ENCODE measurements at regions not wholly inside any gene's neighbourhood (a gene's known extent, or its start where the extent isn't known, plus 50 kb on each side); places are given as distances from the start of the nearest gene placed in this dataset.
"Not testable (repeated sequence)": the region's sequence is repeated elsewhere in the genome, so short reads cannot be mapped to it uniquely, and the experiment has no call there.

GRCh38 chr2:72001937-72002690 lies 145.5 kb downstream of the CYP26B1 start:
- DNase-seq = no peak

DNA sequence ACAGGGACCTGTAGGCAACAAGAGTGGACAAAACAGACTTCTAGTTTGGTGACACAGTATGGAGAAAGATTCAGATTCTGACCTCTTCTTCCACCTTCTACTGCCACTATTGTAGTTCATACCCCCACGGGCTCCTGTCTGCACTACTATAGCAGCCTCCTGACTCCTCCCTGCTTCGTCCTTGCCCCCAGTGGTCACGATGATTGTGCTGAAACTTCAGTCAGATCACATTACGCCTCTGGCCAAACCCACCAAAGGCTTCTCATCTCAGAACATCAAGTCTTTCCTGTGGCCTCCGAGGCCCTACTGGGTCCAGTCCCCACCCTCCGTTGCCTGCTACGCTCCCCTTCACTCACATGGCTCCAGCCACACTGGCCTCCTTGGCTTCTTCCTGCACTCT lies 147.6 kb downstream of the CYP26B1 start:
- DNase-seq = no peak

DNA sequence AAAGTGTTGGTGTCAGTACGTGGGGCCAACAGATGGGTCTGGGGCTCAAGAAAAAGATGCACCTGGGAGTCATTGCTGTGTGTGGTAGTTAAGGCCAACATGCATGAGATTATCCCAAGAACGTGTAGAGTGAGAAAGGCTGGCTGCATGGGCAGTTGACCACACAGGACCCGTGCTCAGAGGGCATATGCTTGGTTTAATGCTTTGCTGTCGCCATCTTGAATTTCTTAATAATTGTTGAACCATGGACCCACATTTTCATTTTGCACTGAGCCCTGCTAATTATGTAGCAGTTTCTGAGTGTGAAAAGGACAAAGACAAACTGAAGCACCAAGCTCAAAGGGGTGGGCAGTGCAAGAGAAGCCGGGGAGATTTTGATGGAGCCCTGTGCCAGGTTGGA lies 148.1 kb downstream of the CYP26B1 start:
- DNase-seq = no peak

DNA sequence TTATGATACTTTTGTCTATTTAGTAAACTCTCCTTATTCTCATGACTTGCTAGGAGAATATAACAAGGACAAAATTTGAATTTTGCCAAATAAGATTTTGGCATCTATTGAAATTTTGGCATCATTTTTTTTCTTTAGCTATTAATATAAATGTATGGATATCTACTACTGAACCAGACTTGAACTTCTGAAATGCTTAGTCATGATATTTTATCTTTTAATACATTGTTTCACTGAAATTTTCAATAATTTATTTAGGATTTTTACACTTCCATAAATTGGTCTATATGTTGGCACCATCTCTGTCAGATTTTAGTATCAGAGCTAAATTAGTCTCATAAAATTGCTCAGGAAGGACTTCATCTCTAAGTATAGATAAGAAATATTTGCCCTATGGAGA lies 149.8 kb downstream of the CYP26B1 start:
- no peak for DNase-seq

GRCh38 chr2:71995067-71995665 lies 152.5 kb downstream of the CYP26B1 start:
- no peak for DNase-seq

- no peak for DNase-seq
These were observed 155.6 kb downstream of the CYP26B1 start for GRCh38 chr2:71992036-71992435.

GRCh38 chr2:71991397-71991796 lies 156.3 kb downstream of the CYP26B1 start:
- DNase-seq = no peak

DNA sequence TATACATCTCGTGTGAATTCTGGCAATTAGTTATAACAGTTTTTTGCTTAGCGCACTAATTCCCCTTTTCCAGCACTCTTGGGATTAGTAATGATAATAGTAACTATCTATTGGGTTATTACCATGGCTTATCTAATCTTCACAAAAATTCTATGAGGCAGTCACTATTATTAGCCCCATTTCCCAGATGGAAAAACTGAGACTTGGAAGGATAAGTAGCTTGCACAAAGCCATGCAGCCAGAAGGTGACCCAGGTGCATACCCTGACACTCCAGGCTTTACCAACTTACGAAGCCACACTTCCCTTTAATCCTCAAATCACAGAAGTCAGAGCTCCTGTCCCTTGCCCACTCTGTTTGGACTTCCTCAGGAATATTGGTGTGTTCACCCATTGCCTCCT lies 156.8 kb downstream of the CYP26B1 start:
- DNase-seq = no peak

GRCh38 chr2:71990122-71990521 lies 157.5 kb downstream of the CYP26B1 start:
- DNase-seq = no peak

DNA sequence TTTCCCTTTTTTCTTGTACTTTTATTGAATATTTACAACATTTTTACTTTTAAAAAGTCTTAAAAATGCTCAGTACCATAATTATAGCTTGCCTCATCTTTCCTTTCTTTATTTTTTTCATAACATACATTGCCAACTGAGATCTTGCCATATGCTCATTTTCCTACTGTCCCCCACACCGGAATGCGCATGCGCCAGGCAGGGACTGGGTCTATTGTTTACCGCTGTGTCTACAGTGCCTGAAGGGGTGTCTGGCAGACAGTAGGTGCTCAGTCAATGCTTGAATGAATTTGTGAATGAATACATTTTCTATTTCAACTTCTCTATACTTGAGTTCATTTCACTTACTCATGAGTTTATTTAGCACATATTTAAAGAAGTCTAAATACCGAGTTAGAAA lies 158.0 kb downstream of the CYP26B1 start:
- DNase-seq = no peak

- no peak for DNase-seq
These were observed 159.5 kb downstream of the CYP26B1 start for GRCh38 chr2:71988170-71988569.

GRCh38 chr2:71976685-71977084 lies 171.0 kb downstream of the CYP26B1 start:
- DNase-seq = no peak

DNA sequence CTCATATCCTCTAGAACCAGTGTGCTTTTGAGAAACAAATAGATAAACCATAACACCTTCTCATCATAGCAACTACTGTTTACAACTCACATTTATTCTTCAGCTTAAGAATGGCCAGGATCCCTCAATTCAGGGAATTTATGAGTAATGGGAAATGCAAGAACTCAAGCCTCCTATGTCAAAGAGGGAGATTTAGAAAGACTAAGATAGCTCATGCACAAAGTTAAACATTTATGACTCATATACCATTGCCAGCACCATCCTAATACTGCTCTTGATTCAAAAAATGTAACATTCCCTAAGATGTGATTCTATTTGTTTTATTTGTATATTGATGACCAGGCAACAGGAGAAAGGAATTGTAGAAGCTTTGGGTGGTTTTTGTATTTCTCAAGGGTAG lies 172.8 kb downstream of the CYP26B1 start:
- no peak for DNase-seq

DNA sequence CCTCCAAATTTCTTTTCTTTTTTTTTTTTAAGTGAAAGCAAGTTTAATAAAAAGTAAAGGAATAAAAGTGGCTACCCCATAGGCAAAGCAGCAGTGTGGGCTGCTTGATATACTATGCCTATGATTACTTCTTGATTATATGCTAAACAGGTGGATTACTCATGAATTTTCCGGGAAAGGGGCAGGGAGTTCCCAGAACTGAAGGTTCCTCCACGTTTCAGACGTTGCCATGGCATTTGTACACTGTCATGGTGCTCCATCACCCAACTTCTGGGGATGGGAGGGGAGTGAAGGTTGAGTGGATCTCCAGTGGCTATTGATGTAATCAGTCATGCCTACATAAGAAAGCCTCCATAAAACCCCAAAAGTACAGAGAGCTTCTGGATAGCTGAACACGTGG lies 176.2 kb downstream of the CYP26B1 start:
- DNase-seq = no peak

DNA sequence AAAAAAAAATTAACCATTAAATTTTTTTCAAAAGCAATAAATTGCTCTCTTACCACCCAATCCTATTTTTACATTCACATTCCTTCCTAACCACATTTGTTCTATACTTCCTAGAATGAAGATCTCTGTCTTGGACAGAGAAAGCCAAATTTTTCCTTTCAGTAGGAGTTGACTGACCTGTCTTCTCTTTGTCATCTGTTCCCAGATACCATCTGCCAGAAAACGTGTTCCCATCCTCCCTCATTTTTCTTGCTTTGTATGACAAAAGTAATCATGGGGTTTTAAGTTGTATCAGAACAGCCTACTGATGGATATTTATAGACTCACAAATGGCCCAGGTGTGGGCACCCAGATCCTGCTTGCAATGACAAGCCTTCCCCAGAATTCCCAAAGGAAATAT lies 182.1 kb downstream of the CYP26B1 start:
- DNase-seq = no peak

- DNase-seq = no peak
These were observed 184.6 kb downstream of the CYP26B1 start for GRCh38 chr2:71962911-71963694.

GRCh38 chr2:71962350-71962749 lies 185.3 kb downstream of the CYP26B1 start:
- no peak for DNase-seq

- DNase-seq = no peak
These were observed 186.2 kb downstream of the CYP26B1 start for GRCh38 chr2:71961289-71962027.

GRCh38 chr2:71959494-71959893 lies 188.2 kb downstream of the CYP26B1 start:
- no peak for DNase-seq

DNA sequence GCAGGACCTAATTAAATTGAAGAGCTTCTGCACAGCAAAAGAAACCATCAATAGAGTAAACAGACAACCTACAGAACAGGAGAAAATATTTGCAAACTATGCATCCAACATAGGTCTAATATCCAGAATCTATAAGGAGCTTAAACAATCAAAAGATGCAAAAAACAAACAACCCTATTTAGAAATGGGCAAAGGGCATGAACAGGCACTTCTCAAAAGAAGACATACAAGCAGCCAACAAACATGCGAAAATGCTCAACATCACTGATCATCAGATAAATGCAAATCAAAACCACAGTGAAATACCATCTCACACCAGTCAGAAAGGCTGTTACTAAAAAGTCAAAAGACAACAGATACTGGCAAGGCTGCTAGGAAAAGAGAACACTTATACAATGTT lies 189.2 kb downstream of the CYP26B1 start:
- not testable (repeated sequence) for DNase-seq

DNA sequence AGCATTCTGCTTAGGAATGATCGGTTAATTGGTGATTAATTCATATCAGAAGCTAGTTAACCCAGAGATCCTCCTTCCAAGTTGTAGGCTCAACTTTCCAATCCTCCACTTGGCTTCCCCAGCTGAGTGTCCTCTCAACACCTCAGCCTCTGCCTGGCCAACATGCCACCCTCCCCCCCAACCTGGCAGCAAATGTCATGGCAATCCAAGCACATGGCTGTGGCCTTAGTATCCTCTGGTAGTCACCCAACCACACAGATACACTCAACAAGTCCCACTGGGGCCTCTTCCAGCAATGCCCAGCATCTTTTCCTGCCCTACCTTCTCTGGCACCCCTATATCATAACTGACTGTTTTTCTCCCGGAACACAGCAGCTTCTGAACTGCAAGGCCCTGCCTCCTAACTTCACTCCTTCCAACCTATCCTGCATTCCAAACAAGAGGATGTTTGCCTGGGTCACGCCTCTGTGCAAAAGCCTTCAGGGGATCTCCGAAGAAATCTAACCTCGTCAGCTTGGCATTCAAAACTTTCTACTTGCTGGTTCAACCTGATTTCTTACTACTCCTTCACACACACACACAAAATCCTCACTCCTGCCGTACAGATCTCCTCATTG lies 195.0 kb downstream of the CYP26B1 start:
- no peak for DNase-seq

- no peak for DNase-seq
These were observed 195.8 kb downstream of the CYP26B1 start for GRCh38 chr2:71951718-71952404.
